Esophagus (tissue), 2 donors: ENCODE measurements at regions not wholly inside any gene's neighbourhood (a gene's known extent, or its start where the extent isn't known, plus 50 kb on each side); places are given as distances from the start of the nearest gene placed in this dataset.

Source experiments
- H3K27ac ChIP-seq, 2 donors: one replicate each; pipeline ENCODE4 v1.5.1; 2013; ENCODE audit warnings: low read depth in 2 of 2, mild to moderate bottlenecking in 2 of 2, inconsistent platforms in 1 of 2, low read length in 1 of 2, moderate library complexity in 1 of 2
- H3K27me3 ChIP-seq, 2 donors: one replicate each; pipeline ENCODE4 v1.6.1; 2013; ENCODE audit warnings: low read length in 2 of 2, control low read depth in 1 of 2, mild to moderate bottlenecking in 1 of 2; ENCODE audit not compliant: insufficient read depth in 2 of 2, control insufficient read depth in 1 of 2
- H3K36me3 ChIP-seq, 2 donors: one replicate each; pipeline ENCODE4 v1.6.1; 2013; ENCODE audit warnings: low read length in 1 of 2; ENCODE audit not compliant: control insufficient read depth in 2 of 2, insufficient read depth in 2 of 2
- H3K4me1 ChIP-seq, 2 donors: one replicate each; pipeline ENCODE4 v1.6.1; 2013; ENCODE audit warnings: low read length in 1 of 2; ENCODE audit not compliant: control insufficient read depth in 2 of 2, insufficient read depth in 2 of 2
- H3K4me3 ChIP-seq, 2 donors: one replicate each; pipeline ENCODE4 v1.5.1; 2013; ENCODE audit warnings: low read length in 2 of 2, mild to moderate bottlenecking in 2 of 2, low read depth in 1 of 2, moderate library complexity in 1 of 2
- H3K9me3 ChIP-seq, 2 donors: one replicate each; pipeline ENCODE4 v1.6.1; 2013; ENCODE audit warnings: mild to moderate bottlenecking in 2 of 2, low read depth in 1 of 2, low read length in 1 of 2, moderate library complexity in 1 of 2; ENCODE audit not compliant: control insufficient read depth in 2 of 2, insufficient read depth in 1 of 2
- WGBS, 2 donors: extraction: QIAGEN DNeasy Blood & Tissue Kit; methylation state at CpG; one replicate each; pipeline ENCODE4 v1.1.7; 2013; 5-methylcytosine and 5-hydroxymethylcytosine counted together
- donor health status: healthy with polysubstance abuse.
- donor health status: Bipolar disorder and iron deficiency.

- Histone ChIP-seq H3K36me3 (no peaks in the 10 kb centered on the region), H3K4me1 (no peaks in the 10 kb centered on the region), H3K9me3 (no peaks in the 10 kb centered on the region), H3K27me3 (no peaks in the 10 kb centered on the region), H3K4me3 (no peak overlapping the region), H3K27ac (no peak overlapping the region)
- 46 to 49% methylated on average over 4 of the region's 4 CpGs for whole genome bisulfite sequencing, 2 donors
Observed at GRCh38 chr13:107208889-107209288, 641.0 kb upstream of the ARGLU1 start.

DNA sequence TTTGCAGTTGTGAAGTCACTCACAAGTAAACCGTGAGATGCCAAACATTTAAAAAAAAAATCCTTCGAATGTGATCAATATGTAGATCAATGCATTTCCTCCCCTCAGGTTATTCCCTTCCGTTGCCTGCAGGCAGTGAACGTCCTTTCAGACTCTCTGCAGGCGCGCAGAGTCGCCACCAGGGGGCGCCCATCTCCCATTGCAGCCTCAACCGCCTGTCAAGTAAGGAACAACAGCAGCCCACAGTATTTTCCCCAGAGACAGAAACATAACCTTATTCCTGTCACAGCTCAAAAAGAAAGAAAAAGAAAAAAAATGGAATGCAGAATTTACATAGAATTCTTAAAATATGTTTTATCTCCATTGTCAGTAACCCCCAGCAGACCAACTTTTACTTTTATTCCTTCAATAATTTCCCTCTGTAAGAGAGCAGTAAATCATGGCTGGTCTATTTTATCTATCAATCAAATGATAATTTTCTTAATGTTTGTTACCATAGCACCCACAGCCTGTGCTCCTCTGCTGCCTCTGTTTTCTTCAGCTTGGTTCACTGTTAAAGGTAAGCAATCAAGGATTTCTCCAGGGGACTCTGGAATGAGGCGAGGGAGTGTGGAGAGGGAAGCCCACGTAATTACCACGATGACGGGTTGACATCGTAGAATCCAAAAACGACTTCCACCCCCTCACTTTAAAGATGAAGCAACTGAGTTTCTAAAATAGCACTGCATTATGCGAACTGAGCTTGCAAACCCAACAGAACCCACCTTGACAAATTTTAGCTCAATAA, 637.6 kb upstream of the ARGLU1 start:
- no peaks in the 10 kb centered on the region for H3K36me3 ChIP-seq
- 31 to 32% methylated on average over 16 of the region's 16 CpGs for WGBS, 2 donors
- no peak overlapping the region for H3K27ac ChIP-seq
- H3K4me3 ChIP-seq: no peak overlapping the region
- H3K27me3 ChIP-seq: no peaks in the 10 kb centered on the region
- H3K9me3 ChIP-seq: peaks cover 0 to 3% of the 10 kb centered on the region in 2 donors
- H3K4me1 ChIP-seq: no peaks in the 10 kb centered on the region

- no peaks in the 10 kb centered on the region for H3K27me3 ChIP-seq
- no peaks in the 10 kb centered on the region for H3K36me3 ChIP-seq
- H3K9me3 ChIP-seq: peaks cover 0 to 3% of the 10 kb centered on the region in 2 donors
- 66 to 67% methylated on average over 11 of the region's 11 CpGs for WGBS, 2 donors
- H3K27ac ChIP-seq: no peak overlapping the region
- H3K4me1 ChIP-seq: no peaks in the 10 kb centered on the region
- H3K4me3 ChIP-seq: no peak overlapping the region
Observed at GRCh38 chr13:107203146-107203847, 635.4 kb upstream of the ARGLU1 start.

DNA sequence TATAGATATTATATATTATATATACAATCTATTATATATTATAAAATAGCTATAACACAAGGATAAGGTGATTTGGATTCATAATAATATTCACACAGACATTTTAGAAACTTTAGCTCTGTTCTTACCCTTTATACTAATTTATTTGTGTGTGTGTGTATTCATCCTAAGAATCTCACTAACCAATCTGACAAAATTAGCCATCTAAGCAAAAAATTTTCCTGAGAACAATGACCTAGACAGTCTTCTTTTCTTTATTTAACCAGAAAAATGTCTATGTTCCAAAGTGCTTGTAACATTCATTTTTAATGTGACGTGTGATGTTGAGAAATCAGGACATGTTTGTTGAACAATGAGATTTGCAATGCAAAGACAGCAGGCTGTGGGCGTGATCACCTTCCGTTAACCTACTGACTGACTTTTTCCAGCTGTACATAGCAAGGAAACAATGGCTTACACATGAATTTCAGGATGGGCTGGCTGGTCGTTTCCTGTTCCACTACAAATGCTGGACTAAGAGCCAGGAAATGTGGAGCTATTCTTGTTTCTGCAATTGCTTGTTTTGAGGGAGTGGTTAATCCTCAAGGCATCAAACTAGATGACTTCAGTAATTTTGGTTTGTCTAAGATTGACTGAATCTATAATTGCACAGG, 634.6 kb upstream of the ARGLU1 start:
- Histone ChIP-seq H3K36me3 (no peaks in the 10 kb centered on the region), H3K4me1 (no peaks in the 10 kb centered on the region), H3K27ac (no peak overlapping the region), H3K4me3 (no peak overlapping the region), H3K9me3 (peaks cover 0 to 3% of the 10 kb centered on the region in 2 donors), H3K27me3 (no peaks in the 10 kb centered on the region)
- whole genome bisulfite sequencing, 2 donors: 22 to 23% methylated on average over 4 of the region's 4 CpGs

GRCh38 chr13:107200491-107200890, 632.6 kb upstream of the ARGLU1 start:
- WGBS, 2 donors: 83 to 86% methylated on average over 6 of the region's 6 CpGs

GRCh38 chr13:107192289-107192688, 624.4 kb upstream of the ARGLU1 start:
- Histone ChIP-seq H3K4me1 (no peaks in the 10 kb centered on the region), H3K4me3 (no peak overlapping the region), H3K9me3 (no peaks in the 10 kb centered on the region), H3K27me3 (no peaks in the 10 kb centered on the region), H3K27ac (no peak overlapping the region), H3K36me3 (no peaks in the 10 kb centered on the region)
- 36 to 38% methylated on average over 7 of the region's 7 CpGs for WGBS, 2 donors

More at GRCh38 chr13:107200491-107200890, 632.6 kb upstream of the ARGLU1 start:
- H3K4me3 ChIP-seq: no peak overlapping the region
- no peaks in the 10 kb centered on the region for H3K27me3 ChIP-seq
- no peak overlapping the region for H3K27ac ChIP-seq
- H3K36me3 ChIP-seq: no peaks in the 10 kb centered on the region
- peaks cover 0 to 3% of the 10 kb centered on the region in 2 donors for H3K9me3 ChIP-seq
- no peaks in the 10 kb centered on the region for H3K4me1 ChIP-seq

GRCh38 chr13:107190065-107190464, 622.1 kb upstream of the ARGLU1 start:
- Histone ChIP-seq H3K27me3 (no peaks in the 10 kb centered on the region), H3K27ac (no peak overlapping the region), H3K4me1 (no peaks in the 10 kb centered on the region), H3K9me3 (no peaks in the 10 kb centered on the region), H3K4me3 (no peak overlapping the region), H3K36me3 (no peaks in the 10 kb centered on the region)
- 75 to 93% methylated on average over 1 of the region's 1 CpG for WGBS, 2 donors

DNA sequence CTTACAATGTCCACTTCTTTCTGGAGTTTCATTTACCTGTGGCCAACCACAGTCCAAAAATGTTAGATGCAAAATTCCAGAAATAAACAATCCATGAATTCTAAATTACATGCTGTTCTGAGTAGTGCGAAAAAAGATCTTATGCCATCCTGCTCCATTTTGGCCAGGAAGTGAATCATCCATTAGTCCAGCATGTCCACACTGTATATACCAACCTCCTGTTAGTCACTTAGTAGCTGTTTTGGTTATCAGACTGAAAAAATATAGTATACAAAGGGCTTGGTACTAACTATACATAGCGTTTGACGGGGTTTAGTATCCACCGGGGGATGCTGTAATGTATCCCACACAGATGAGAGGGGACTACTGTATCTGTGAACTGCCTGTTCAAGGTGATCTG, 618.0 kb upstream of the ARGLU1 start:
- 89 to 92% methylated on average over 4 of the region's 4 CpGs for WGBS, 2 donors
- Histone ChIP-seq H3K4me3 (no peak overlapping the region), H3K27me3 (no peaks in the 10 kb centered on the region), H3K4me1 (no peaks in the 10 kb centered on the region), H3K36me3 (no peaks in the 10 kb centered on the region), H3K9me3 (no peaks in the 10 kb centered on the region), H3K27ac (no peak overlapping the region)

- H3K4me3 ChIP-seq: no peak overlapping the region
- 79 to 83% methylated on average over 12 of the region's 12 CpGs for WGBS, 2 donors
- H3K4me1 ChIP-seq: no peaks in the 10 kb centered on the region
- no peak overlapping the region for H3K27ac ChIP-seq
- H3K36me3 ChIP-seq: no peaks in the 10 kb centered on the region
- H3K9me3 ChIP-seq: peaks cover 0 to 5% of the 10 kb centered on the region in 2 donors
- no peaks in the 10 kb centered on the region for H3K27me3 ChIP-seq
Observed at GRCh38 chr13:107170270-107170931, 602.5 kb upstream of the ARGLU1 start.
